ENCODE measurements at regions not wholly inside any gene's neighbourhood (a gene's known extent, or its start where the extent isn't known, plus 50 kb on each side); places are given as distances from the start of the nearest gene placed in this dataset.

DNA sequence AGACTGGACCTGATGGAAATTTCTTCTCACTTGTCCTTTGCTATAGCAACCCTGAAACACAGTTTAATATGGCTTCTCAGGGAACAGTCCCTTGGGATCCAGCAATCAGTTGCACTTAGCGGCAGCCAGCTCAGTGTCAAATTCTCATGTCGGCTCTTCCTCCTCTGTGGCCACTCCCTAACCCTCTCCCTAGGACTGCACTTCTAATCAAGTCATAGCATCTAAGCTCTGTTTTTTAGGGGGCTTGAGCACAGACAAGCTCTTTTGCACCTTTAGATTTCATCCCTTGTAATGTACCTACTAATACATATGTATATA lies 250.5 kb upstream of the TLE3 start:
- ChIA-PET CTCF (ENCODE audit: unreplicated experiment) (no interaction called here), POLR2A (no interaction called here)
- H3K9me3 ChIP-seq (ENCODE audit: low read length) = no peaks in the 10 kb centered on the region
- H3K79me2 ChIP-seq (ENCODE audit: insufficient read depth, low read depth, low read length) = no peaks in the 10 kb centered on the region
- no peaks in the 10 kb centered on the region for H4K20me1 ChIP-seq (ENCODE audit: insufficient read depth, low read length)
- no peaks in the 10 kb centered on the region for H3K9me2 ChIP-seq (ENCODE audit: insufficient read depth, low read length)
- no peak overlapping the region for H3K4me2 ChIP-seq (ENCODE audit: low read length)
- no peaks in the 10 kb centered on the region for H3K36me3 ChIP-seq (ENCODE audit: insufficient read depth, low read length)
- DNase-seq (ENCODE audit: low spot score) = no peak
- intact Hi-C loops (cut with micrococcal nuclease; ENCODE audit: unreplicated experiment) = no loop called here
- no peak overlapping the region for H3K4me3 ChIP-seq (ENCODE audit: low read depth, low read length, poor library complexity, severe bottlenecking)
- H2AFZ ChIP-seq (ENCODE audit: low read length) = no peak overlapping the region
- BruUV-seq (replicated peaks) = no TSS peak
- TF ChIP-seq EZH2phosphoT487 (IDR thresholded peaks at IDR 0.05; ENCODE audit: borderline replicate concordance, low read depth, low read length) = no peak
- TF ChIP-seq, protein P1, sequence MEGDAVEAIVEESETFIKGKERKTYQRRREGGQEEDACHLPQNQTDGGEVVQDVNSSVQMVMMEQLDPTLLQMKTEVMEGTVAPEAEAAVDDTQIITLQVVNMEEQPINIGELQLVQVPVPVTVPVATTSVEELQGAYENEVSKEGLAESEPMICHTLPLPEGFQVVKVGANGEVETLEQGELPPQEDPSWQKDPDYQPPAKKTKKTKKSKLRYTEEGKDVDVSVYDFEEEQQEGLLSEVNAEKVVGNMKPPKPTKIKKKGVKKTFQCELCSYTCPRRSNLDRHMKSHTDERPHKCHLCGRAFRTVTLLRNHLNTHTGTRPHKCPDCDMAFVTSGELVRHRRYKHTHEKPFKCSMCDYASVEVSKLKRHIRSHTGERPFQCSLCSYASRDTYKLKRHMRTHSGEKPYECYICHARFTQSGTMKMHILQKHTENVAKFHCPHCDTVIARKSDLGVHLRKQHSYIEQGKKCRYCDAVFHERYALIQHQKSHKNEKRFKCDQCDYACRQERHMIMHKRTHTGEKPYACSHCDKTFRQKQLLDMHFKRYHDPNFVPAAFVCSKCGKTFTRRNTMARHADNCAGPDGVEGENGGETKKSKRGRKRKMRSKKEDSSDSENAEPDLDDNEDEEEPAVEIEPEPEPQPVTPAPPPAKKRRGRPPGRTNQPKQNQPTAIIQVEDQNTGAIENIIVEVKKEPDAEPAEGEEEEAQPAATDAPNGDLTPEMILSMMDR (conservative IDR thresholded peaks at IDR 0.05; ENCODE audit: low read length) = no peak
- no peaks in the 10 kb centered on the region for H3K4me1 ChIP-seq (ENCODE audit: insufficient read depth, low read length, poor library complexity, severe bottlenecking)
- no peak overlapping the region for H3K27ac ChIP-seq (ENCODE audit: low read depth, low read length, poor library complexity, severe bottlenecking)

- intact Hi-C loops (cut with micrococcal nuclease; ENCODE audit: unreplicated experiment) = no loop called here
- H3K9me2 ChIP-seq (ENCODE audit: insufficient read depth, low read length) = no peaks in the 10 kb centered on the region
- no peak overlapping the region for H3K4me2 ChIP-seq (ENCODE audit: low read length)
- ChIA-PET POLR2A (no interaction called here), CTCF (ENCODE audit: unreplicated experiment) (no interaction called here)
- H3K27ac ChIP-seq (ENCODE audit: low read depth, low read length, poor library complexity, severe bottlenecking) = no peak overlapping the region
- no peak overlapping the region for H2AFZ ChIP-seq (ENCODE audit: low read length)
- H3K79me2 ChIP-seq (ENCODE audit: insufficient read depth, low read depth, low read length) = no peaks in the 10 kb centered on the region
- no TSS peak for BruUV-seq (replicated peaks)
- no peaks in the 10 kb centered on the region for H3K36me3 ChIP-seq (ENCODE audit: insufficient read depth, low read length)
- TF ChIP-seq EZH2phosphoT487 (IDR thresholded peaks at IDR 0.05; ENCODE audit: borderline replicate concordance, low read depth, low read length) = no peak
- TF ChIP-seq, protein P1 (conservative IDR thresholded peaks at IDR 0.05; ENCODE audit: low read length) = no peak
- H3K9me3 ChIP-seq (ENCODE audit: low read length) = no peaks in the 10 kb centered on the region
- no peak overlapping the region for H3K4me3 ChIP-seq (ENCODE audit: low read depth, low read length, poor library complexity, severe bottlenecking)
- no peak for DNase-seq (ENCODE audit: low spot score)
- no peaks in the 10 kb centered on the region for H4K20me1 ChIP-seq (ENCODE audit: insufficient read depth, low read length)
- H3K4me1 ChIP-seq (ENCODE audit: insufficient read depth, low read length, poor library complexity, severe bottlenecking) = no peaks in the 10 kb centered on the region
These were observed 249.9 kb upstream of the TLE3 start for GRCh38 chr15:70347321-70348225.

GRCh38 chr15:70345251-70346019 lies 247.7 kb upstream of the TLE3 start:
- ChIA-PET POLR2A (interaction anchor here (0.6 kb wide), 1 partner anchor 165 kb away, joined by 3 read pairs; no protein-coding TSS in a partner anchor), CTCF (ENCODE audit: unreplicated experiment) (no interaction called here)
- H3K9me2 ChIP-seq (ENCODE audit: insufficient read depth, low read length) = no peaks in the 10 kb centered on the region
- H3K36me3 ChIP-seq (ENCODE audit: insufficient read depth, low read length) = no peaks in the 10 kb centered on the region
- no peak overlapping the region for H3K27ac ChIP-seq (ENCODE audit: low read depth, low read length, poor library complexity, severe bottlenecking)
- no peaks in the 10 kb centered on the region for H3K4me1 ChIP-seq (ENCODE audit: insufficient read depth, low read length, poor library complexity, severe bottlenecking)
- TF ChIP-seq, protein P1 (conservative IDR thresholded peaks at IDR 0.05; ENCODE audit: low read length) = no peak
- TF ChIP-seq EZH2phosphoT487 (IDR thresholded peaks at IDR 0.05; ENCODE audit: borderline replicate concordance, low read depth, low read length) = no peak
- H2AFZ ChIP-seq (ENCODE audit: low read length) = no peak overlapping the region
- H4K20me1 ChIP-seq (ENCODE audit: insufficient read depth, low read length) = no peaks in the 10 kb centered on the region
- BruUV-seq (replicated peaks) = no TSS peak
- no peaks in the 10 kb centered on the region for H3K79me2 ChIP-seq (ENCODE audit: insufficient read depth, low read depth, low read length)
- DNase-seq (ENCODE audit: low spot score) = no peak
- no peak overlapping the region for H3K4me2 ChIP-seq (ENCODE audit: low read length)
- intact Hi-C loops (cut with micrococcal nuclease; ENCODE audit: unreplicated experiment) = no loop called here
- H3K9me3 ChIP-seq (ENCODE audit: low read length) = no peaks in the 10 kb centered on the region
- no peak overlapping the region for H3K4me3 ChIP-seq (ENCODE audit: low read depth, low read length, poor library complexity, severe bottlenecking)

Data from OCI-LY7 (cell line).